Karpas-422 (cell line): ENCODE measurements at regions not wholly inside any gene's neighbourhood (a gene's known extent, or its start where the extent isn't known, plus 50 kb on each side); places are given as distances from the start of the nearest gene placed in this dataset.

Experiments used
- DNase-seq: peaks from one replicate; pipeline ENCODE4 v3.0.0-alpha.2; 2015
- H2AFZ ChIP-seq: fragments of 200-600 bp; sonication (generic); 2 replicates; pipeline ENCODE4 v1.6.1; 2014; ENCODE audit warnings: antibody characterized with exemption, low read length, mixed read lengths
- H3K27ac ChIP-seq: fragments of 200-600 bp; sonication (generic); 2 replicates; pipeline ENCODE4 v1.5.1; 2014; ENCODE audit warnings: mild to moderate bottlenecking, low read length, moderate library complexity
- H3K27me3 ChIP-seq: fragments of 200-600 bp; sonication (generic); 2 replicates; pipeline ENCODE4 v1.6.1; 2014; ENCODE audit warnings: low read length, mixed read lengths
- H3K36me3 ChIP-seq: fragments of 200-600 bp; sonication (generic); 2 replicates; pipeline ENCODE4 v1.6.1; 2014; ENCODE audit warnings: low read length, mixed read lengths; ENCODE audit not compliant: insufficient read depth
- H3K4me1 ChIP-seq: fragments of 200-600 bp; sonication (generic); 2 replicates; pipeline ENCODE4 v1.6.1; 2014; ENCODE audit warnings: mild to moderate bottlenecking, low read length, mixed read lengths
- H3K4me2 ChIP-seq: fragments of 200-600 bp; sonication (generic); 2 replicates; pipeline ENCODE4 v1.6.1; 2014; ENCODE audit warnings: low read length, low read depth, mild to moderate bottlenecking; ENCODE audit not compliant: poor library complexity, severe bottlenecking
- H3K4me3 ChIP-seq: fragments of 200-600 bp; sonication (generic); 2 replicates; pipeline ENCODE4 v1.5.1; 2014; ENCODE audit warnings: mild to moderate bottlenecking, antibody characterized with exemption, low read length, mixed read lengths
- H3K79me2 ChIP-seq: fragments of 200-600 bp; sonication (generic); 2 replicates; pipeline ENCODE4 v1.6.1; 2014; ENCODE audit warnings: mild to moderate bottlenecking, low read length, mixed read lengths
- H3K9ac ChIP-seq: fragments of 200-600 bp; sonication (generic); 2 replicates; pipeline ENCODE4 v1.6.0; 2014; ENCODE audit warnings: low read length
- H3K9me2 ChIP-seq: fragments of 200-600 bp; sonication (generic), shearing (Covaris generic); replicated peaks from 2 replicates; pipeline ENCODE4 v1.6.0; 2014; ENCODE audit warnings: mild to moderate bottlenecking, low read length, moderate library complexity; ENCODE audit not compliant: insufficient read depth
- H3K9me3 ChIP-seq: fragments of 300-700, 200-600 bp; sonication (generic); 2 replicates; pipeline ENCODE4 v1.6.1; 2014; ENCODE audit warnings: low read length, mixed read lengths
- H4K20me1 ChIP-seq: fragments of 200-600 bp; sonication (generic); 2 replicates; pipeline ENCODE4 v1.6.1; 2014; ENCODE audit warnings: mild to moderate bottlenecking, antibody characterized with exemption, low read length, low read depth; ENCODE audit not compliant: insufficient read depth

GRCh38 chr20:33917831-33918525 is 75.7 kb upstream of the RALY start:
- Histone ChIP-seq H3K79me2 (no peaks in the 10 kb centered on the region), H3K4me3 (no peak overlapping the region), H4K20me1 (no peaks in the 10 kb centered on the region), H3K36me3 (no peaks in the 10 kb centered on the region), H3K4me1 (no peaks in the 10 kb centered on the region), H2AFZ (no peak overlapping the region), H3K9me2 (no peaks in the 10 kb centered on the region), H3K9me3 (no peaks in the 10 kb centered on the region), H3K9ac (no peak overlapping the region), H3K4me2 (no peak overlapping the region), H3K27me3 (no peaks in the 10 kb centered on the region), H3K27ac (no peak overlapping the region)
- DNase-seq, result no peak

GRCh38 chr20:33918662-33919061 is 75.0 kb upstream of the RALY start:
- no peaks in the 10 kb centered on the region for H3K9me3 ChIP-seq
- no peak for DNase-seq
- no peak overlapping the region for H3K27ac ChIP-seq
- no peaks in the 10 kb centered on the region for H3K27me3 ChIP-seq
- H3K4me2 ChIP-seq, result no peak overlapping the region
- H3K4me1 ChIP-seq, result no peaks in the 10 kb centered on the region
- no peaks in the 10 kb centered on the region for H3K9me2 ChIP-seq
- no peak overlapping the region for H2AFZ ChIP-seq
- no peak overlapping the region for H3K4me3 ChIP-seq
- no peaks in the 10 kb centered on the region for H4K20me1 ChIP-seq
- H3K9ac ChIP-seq, result no peak overlapping the region
- H3K79me2 ChIP-seq, result no peaks in the 10 kb centered on the region
- H3K36me3 ChIP-seq, result no peaks in the 10 kb centered on the region

GRCh38 chr20:33919653-33920052 is 74.1 kb upstream of the RALY start:
- no peaks in the 10 kb centered on the region for H3K4me1 ChIP-seq
- no peak overlapping the region for H3K9ac ChIP-seq
- no peak overlapping the region for H2AFZ ChIP-seq
- no peaks in the 10 kb centered on the region for H4K20me1 ChIP-seq
- H3K36me3 ChIP-seq, result no peaks in the 10 kb centered on the region
- H3K27ac ChIP-seq, result no peak overlapping the region
- no peak for DNase-seq
- H3K9me2 ChIP-seq, result no peaks in the 10 kb centered on the region
- H3K9me3 ChIP-seq, result no peaks in the 10 kb centered on the region
- no peak overlapping the region for H3K4me3 ChIP-seq
- H3K79me2 ChIP-seq, result no peaks in the 10 kb centered on the region
- H3K27me3 ChIP-seq, result no peaks in the 10 kb centered on the region
- H3K4me2 ChIP-seq, result no peak overlapping the region

- Histone ChIP-seq H3K79me2 (no peaks in the 10 kb centered on the region), H3K4me1 (no peaks in the 10 kb centered on the region), H3K9me2 (no peaks in the 10 kb centered on the region), H3K36me3 (no peaks in the 10 kb centered on the region), H2AFZ (no peak overlapping the region), H3K9ac (no peak overlapping the region), H3K27me3 (no peaks in the 10 kb centered on the region), H3K4me3 (no peak overlapping the region), H4K20me1 (no peaks in the 10 kb centered on the region), H3K9me3 (no peaks in the 10 kb centered on the region), H3K27ac (no peak overlapping the region), H3K4me2 (no peak overlapping the region)
- no peak for DNase-seq
Observed at GRCh38 chr20:33922224-33922623, 71.5 kb upstream of the RALY start.

GRCh38 chr20:33923740-33924139 is 70.0 kb upstream of the RALY start:
- no peaks in the 10 kb centered on the region for H3K9me3 ChIP-seq
- no peak overlapping the region for H3K4me2 ChIP-seq

GRCh38 chr20:33925867-33926266 is 67.8 kb upstream of the RALY start:
- no peaks in the 10 kb centered on the region for H3K9me2 ChIP-seq
- no peak overlapping the region for H2AFZ ChIP-seq
- no peaks in the 10 kb centered on the region for H4K20me1 ChIP-seq
- H3K36me3 ChIP-seq, result no peaks in the 10 kb centered on the region
- no peak overlapping the region for H3K27ac ChIP-seq
- no peak for DNase-seq
- no peak overlapping the region for H3K4me2 ChIP-seq
- H3K27me3 ChIP-seq, result no peaks in the 10 kb centered on the region
- no peak overlapping the region for H3K9ac ChIP-seq
- H3K4me3 ChIP-seq, result no peak overlapping the region
- no peaks in the 10 kb centered on the region for H3K79me2 ChIP-seq
- H3K4me1 ChIP-seq, result peaks cover 4% of the 10 kb centered on the region; the same call in 1 of the 2 replicates
- H3K9me3 ChIP-seq, result no peaks in the 10 kb centered on the region

More at GRCh38 chr20:33923740-33924139, 70.0 kb upstream of the RALY start:
- no peaks in the 10 kb centered on the region for H3K36me3 ChIP-seq
- no peaks in the 10 kb centered on the region for H3K4me1 ChIP-seq
- H3K79me2 ChIP-seq, result no peaks in the 10 kb centered on the region
- H2AFZ ChIP-seq, result no peak overlapping the region
- H3K4me3 ChIP-seq, result no peak overlapping the region
- DNase-seq, result no peak
- H3K9me2 ChIP-seq, result no peaks in the 10 kb centered on the region
- H3K27me3 ChIP-seq, result no peaks in the 10 kb centered on the region
- no peaks in the 10 kb centered on the region for H4K20me1 ChIP-seq
- H3K27ac ChIP-seq, result no peak overlapping the region
- H3K9ac ChIP-seq, result no peak overlapping the region

GRCh38 chr20:33926425-33926824 is 67.3 kb upstream of the RALY start:
- Histone ChIP-seq H2AFZ (no peak overlapping the region), H3K4me3 (no peak overlapping the region), H3K79me2 (no peaks in the 10 kb centered on the region), H3K9ac (no peak overlapping the region), H3K27me3 (no peaks in the 10 kb centered on the region), H4K20me1 (no peaks in the 10 kb centered on the region), H3K4me1 (peaks cover 4% of the 10 kb centered on the region; the same call in 1 of the 2 replicates), H3K9me3 (no peaks in the 10 kb centered on the region), H3K27ac (no peak overlapping the region), H3K4me2 (no peak overlapping the region), H3K9me2 (no peaks in the 10 kb centered on the region), H3K36me3 (no peaks in the 10 kb centered on the region)
- DNase-seq, result no peak

- Histone ChIP-seq H3K9me2 (no peaks in the 10 kb centered on the region), H4K20me1 (no peaks in the 10 kb centered on the region), H3K4me1 (peaks cover 4% of the 10 kb centered on the region; the same call in 1 of the 2 replicates), H3K27me3 (no peaks in the 10 kb centered on the region), H3K36me3 (no peaks in the 10 kb centered on the region), H3K4me3 (no peak overlapping the region), H3K9me3 (no peaks in the 10 kb centered on the region), H3K27ac (no peak overlapping the region), H2AFZ (no peak overlapping the region), H3K79me2 (no peaks in the 10 kb centered on the region), H3K9ac (no peak overlapping the region), H3K4me2 (no peak overlapping the region)
- no peak for DNase-seq
Observed at GRCh38 chr20:33927724-33928123, 66.0 kb upstream of the RALY start.
